ENCODE measurements at regions not wholly inside any gene's neighbourhood (a gene's known extent, or its start where the extent isn't known, plus 50 kb on each side); places are given as distances from the start of the nearest gene placed in this dataset.

DNA sequence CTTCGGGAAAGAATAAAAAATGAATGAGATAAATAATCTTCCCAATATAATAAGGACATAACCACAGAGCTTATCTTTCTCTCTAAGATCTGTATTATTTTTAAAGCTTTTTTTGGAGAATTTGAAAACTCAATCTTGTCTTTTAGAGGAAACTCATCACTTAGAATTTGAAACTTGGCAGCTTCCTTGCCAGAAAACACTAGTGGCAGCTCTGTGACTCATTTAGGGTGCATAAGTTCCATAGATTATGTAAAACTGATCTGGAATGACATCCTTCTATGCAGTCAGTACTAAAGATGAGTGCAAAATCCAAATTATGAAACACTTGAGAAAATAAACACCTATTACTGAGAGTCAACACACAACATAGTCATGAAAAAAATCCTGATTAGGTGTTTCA lies 848.0 kb downstream of the DACH1 start:
- intact Hi-C loops (cut with micrococcal nuclease): no loop called here
- Mint-ChIP-seq H3K27ac (ENCODE audit: low read depth, unreplicated experiment) (no peak overlapping the region), H3K27me3 (ENCODE audit: insufficient read depth, unreplicated experiment) (peaks cover 85% of the 10 kb centered on the region), H3K4me3 (ENCODE audit: unreplicated experiment) (no peak overlapping the region), H3K36me3 (ENCODE audit: insufficient read depth, unreplicated experiment) (no peaks in the 10 kb centered on the region), H3K9me3 (ENCODE audit: unreplicated experiment) (no peaks in the 10 kb centered on the region), H3K4me1 (ENCODE audit: insufficient read depth, unreplicated experiment) (no peaks in the 10 kb centered on the region)
- TF ChIP-seq, protein P1, sequence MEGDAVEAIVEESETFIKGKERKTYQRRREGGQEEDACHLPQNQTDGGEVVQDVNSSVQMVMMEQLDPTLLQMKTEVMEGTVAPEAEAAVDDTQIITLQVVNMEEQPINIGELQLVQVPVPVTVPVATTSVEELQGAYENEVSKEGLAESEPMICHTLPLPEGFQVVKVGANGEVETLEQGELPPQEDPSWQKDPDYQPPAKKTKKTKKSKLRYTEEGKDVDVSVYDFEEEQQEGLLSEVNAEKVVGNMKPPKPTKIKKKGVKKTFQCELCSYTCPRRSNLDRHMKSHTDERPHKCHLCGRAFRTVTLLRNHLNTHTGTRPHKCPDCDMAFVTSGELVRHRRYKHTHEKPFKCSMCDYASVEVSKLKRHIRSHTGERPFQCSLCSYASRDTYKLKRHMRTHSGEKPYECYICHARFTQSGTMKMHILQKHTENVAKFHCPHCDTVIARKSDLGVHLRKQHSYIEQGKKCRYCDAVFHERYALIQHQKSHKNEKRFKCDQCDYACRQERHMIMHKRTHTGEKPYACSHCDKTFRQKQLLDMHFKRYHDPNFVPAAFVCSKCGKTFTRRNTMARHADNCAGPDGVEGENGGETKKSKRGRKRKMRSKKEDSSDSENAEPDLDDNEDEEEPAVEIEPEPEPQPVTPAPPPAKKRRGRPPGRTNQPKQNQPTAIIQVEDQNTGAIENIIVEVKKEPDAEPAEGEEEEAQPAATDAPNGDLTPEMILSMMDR (IDR thresholded peaks at IDR 0.05; ENCODE audit: unreplicated experiment): no peak
- ChIA-PET CTCF (no interaction called here), POLR2A (no interaction called here)
- no peak for DNase-seq (ENCODE audit: unreplicated experiment)
- BruUV-seq (replicated peaks): no TSS peak

DNA sequence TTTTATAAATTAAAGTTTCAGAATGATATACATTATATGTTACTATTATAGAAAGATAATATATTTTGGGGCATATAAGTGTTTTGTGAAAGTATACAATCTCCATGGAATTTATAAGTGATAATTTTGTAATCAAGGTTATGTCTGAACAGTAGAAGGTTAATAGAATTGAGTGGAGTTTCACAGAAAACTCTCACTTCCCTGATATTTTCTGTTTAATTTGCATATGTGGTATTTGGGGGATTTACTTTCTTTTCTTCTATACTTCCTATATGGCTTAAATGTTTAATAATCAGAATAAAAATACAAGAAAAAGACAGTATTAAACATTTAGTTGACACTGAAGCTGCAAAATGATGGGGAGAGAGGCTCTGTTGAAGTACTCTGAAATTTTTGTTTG lies 848.5 kb downstream of the DACH1 start:
- no TSS peak for BruUV-seq (replicated peaks)
- POLR2A ChIA-PET: no interaction called here

DNA sequence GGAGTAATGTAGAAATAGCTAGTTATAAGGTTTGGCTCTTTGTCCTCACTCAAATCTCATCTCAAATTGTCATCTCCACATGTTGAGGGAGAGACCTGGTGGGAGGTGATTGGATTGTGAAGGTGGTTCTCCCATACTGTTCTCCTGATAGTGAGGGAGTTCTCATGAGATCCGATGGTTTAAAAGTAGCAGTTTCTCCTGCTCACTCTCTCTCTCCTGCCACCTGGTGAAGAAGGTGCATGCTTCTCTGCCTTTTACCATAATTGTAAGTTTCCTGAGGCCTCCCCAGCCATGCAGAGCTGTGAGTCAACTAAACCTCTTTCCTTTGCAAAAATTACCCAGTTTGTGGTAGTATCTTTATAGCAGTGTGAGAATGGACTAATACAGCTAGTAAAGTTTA lies 849.4 kb downstream of the DACH1 start:
- H3K27ac Mint-ChIP-seq (ENCODE audit: low read depth, unreplicated experiment): no peak overlapping the region
- no peak for DNase-seq (ENCODE audit: unreplicated experiment)
- no peaks in the 10 kb centered on the region for H3K4me1 Mint-ChIP-seq (ENCODE audit: insufficient read depth, unreplicated experiment)
- intact Hi-C loops (cut with micrococcal nuclease): no loop called here
- no peaks in the 10 kb centered on the region for H3K9me3 Mint-ChIP-seq (ENCODE audit: unreplicated experiment)
- no peak overlapping the region for H3K4me3 Mint-ChIP-seq (ENCODE audit: unreplicated experiment)
- POLR2A ChIA-PET: no interaction called here
- no TSS peak for BruUV-seq (replicated peaks)
- peaks cover 77% of the 10 kb centered on the region for H3K27me3 Mint-ChIP-seq (ENCODE audit: insufficient read depth, unreplicated experiment)
- CTCF ChIA-PET: no interaction called here
- no peaks in the 10 kb centered on the region for H3K36me3 Mint-ChIP-seq (ENCODE audit: insufficient read depth, unreplicated experiment)
- TF ChIP-seq, protein P1 (IDR thresholded peaks at IDR 0.05; ENCODE audit: unreplicated experiment): no peak

More for the DNA sequence above, 848.5 kb downstream of the DACH1 start:
- Mint-ChIP-seq H3K27ac (ENCODE audit: low read depth, unreplicated experiment) (no peak overlapping the region), H3K9me3 (ENCODE audit: unreplicated experiment) (no peaks in the 10 kb centered on the region), H3K36me3 (ENCODE audit: insufficient read depth, unreplicated experiment) (no peaks in the 10 kb centered on the region), H3K4me1 (ENCODE audit: insufficient read depth, unreplicated experiment) (no peaks in the 10 kb centered on the region), H3K27me3 (ENCODE audit: insufficient read depth, unreplicated experiment) (peaks cover 80% of the 10 kb centered on the region), H3K4me3 (ENCODE audit: unreplicated experiment) (no peak overlapping the region)
- CTCF ChIA-PET: no interaction called here
- intact Hi-C loops (cut with micrococcal nuclease): no loop called here
- no peak for DNase-seq (ENCODE audit: unreplicated experiment)
- TF ChIP-seq, protein P1 (IDR thresholded peaks at IDR 0.05; ENCODE audit: unreplicated experiment): no peak

DNA sequence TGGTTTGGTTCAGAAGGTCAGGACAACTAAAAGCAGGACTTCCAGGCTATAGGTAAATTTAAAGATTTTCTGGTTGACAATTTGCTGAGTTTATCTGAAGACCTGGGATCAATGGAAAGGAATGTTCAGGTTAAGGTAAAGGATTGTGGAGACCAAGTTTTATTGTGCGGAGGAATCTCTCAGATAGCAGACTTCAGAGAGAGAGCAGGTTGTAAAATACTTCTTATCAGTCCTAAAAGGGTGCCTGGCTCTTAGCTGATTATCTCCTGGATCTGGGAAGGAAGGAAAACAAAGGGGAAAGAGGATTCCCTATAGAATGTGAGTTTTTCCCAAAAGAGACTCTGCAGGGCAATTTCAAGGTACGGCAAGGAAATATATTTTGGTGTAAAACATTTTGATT lies 851.5 kb downstream of the DACH1 start:
- Mint-ChIP-seq H3K4me1 (ENCODE audit: insufficient read depth, unreplicated experiment) (no peaks in the 10 kb centered on the region), H3K27ac (ENCODE audit: low read depth, unreplicated experiment) (no peak overlapping the region), H3K4me3 (ENCODE audit: unreplicated experiment) (no peak overlapping the region), H3K27me3 (ENCODE audit: insufficient read depth, unreplicated experiment) (peaks cover 69% of the 10 kb centered on the region), H3K36me3 (ENCODE audit: insufficient read depth, unreplicated experiment) (no peaks in the 10 kb centered on the region), H3K9me3 (ENCODE audit: unreplicated experiment) (no peaks in the 10 kb centered on the region)
- TF ChIP-seq, protein P1 (IDR thresholded peaks at IDR 0.05; ENCODE audit: unreplicated experiment): no peak
- no peak for DNase-seq (ENCODE audit: unreplicated experiment)
- CTCF ChIA-PET: interaction anchor here (0.6 kb wide), 1 partner anchor 147 kb away, joined by 4 read pairs; no protein-coding TSS in a partner anchor
- BruUV-seq (replicated peaks): no TSS peak
- POLR2A ChIA-PET: no interaction called here
- intact Hi-C loops (cut with micrococcal nuclease): no loop called here

Data from MCF 10A (cell line).